Calu3 (cell line): ENCODE measurements at regions not wholly inside any gene's neighbourhood (a gene's known extent, or its start where the extent isn't known, plus 50 kb on each side); places are given as distances from the start of the nearest gene placed in this dataset.

Experiments used
- BruUV-seq: library from RNA; stranded (reverse); fragments of 400-500 nt; replicated peaks from 2 replicates; lab custom pipeline; 2021; lab: Mats Ljungman, UMichigan
- CTCF ChIA-PET: fragments of 300-600 bp; sonication (Branson Sonifier 250); formaldehyde crosslinking; loops from one replicate; lab custom pipeline; 2022; ENCODE audit warnings: antibody characterized with exemption; lab: Charles Lee
- DNase-seq: peaks from one replicate; pipeline ENCODE4 v3.0.0; 2022
- H3K27ac Mint-ChIP-seq: one replicate; pipeline ENCODE4 v1.8.0; 2022; ENCODE audit warnings: mixed read lengths; ENCODE audit not compliant: unreplicated experiment
- H3K27me3 Mint-ChIP-seq: one replicate; pipeline ENCODE4 v1.8.0; 2022; ENCODE audit warnings: mixed read lengths; ENCODE audit not compliant: unreplicated experiment
- H3K36me3 Mint-ChIP-seq: one replicate; pipeline ENCODE4 v1.8.0; 2022; ENCODE audit warnings: mild to moderate bottlenecking, moderate library complexity, mixed read lengths; ENCODE audit not compliant: insufficient read depth, unreplicated experiment
- H3K4me1 Mint-ChIP-seq: one replicate; pipeline ENCODE4 v1.8.0; 2022; ENCODE audit warnings: mild to moderate bottlenecking, low read depth, mixed read lengths; ENCODE audit not compliant: unreplicated experiment
- H3K4me3 Mint-ChIP-seq: one replicate; pipeline ENCODE4 v1.8.0; 2022; ENCODE audit warnings: mild to moderate bottlenecking, low read depth, moderate library complexity, mixed read lengths; ENCODE audit not compliant: unreplicated experiment
- H3K9me3 Mint-ChIP-seq: one replicate; pipeline ENCODE4 v1.8.0; 2022; ENCODE audit warnings: low read depth, mixed read lengths; ENCODE audit not compliant: unreplicated experiment
- intact Hi-C: fragments of 100-400 bp; cut with micrococcal nuclease; formaldehyde crosslinking; loops from one replicate; pipeline ENCODE4 v1.10.0; 2022; ENCODE audit not compliant: unreplicated experiment
- TF ChIP-seq, protein P1 (sequence below): fragments of 200-600 bp; IDR thresholded peaks from one replicate; pipeline ENCODE4 v1.8.0; 2022; ENCODE audit warnings: antibody characterized with exemption; ENCODE audit not compliant: unreplicated experiment

DNA sequence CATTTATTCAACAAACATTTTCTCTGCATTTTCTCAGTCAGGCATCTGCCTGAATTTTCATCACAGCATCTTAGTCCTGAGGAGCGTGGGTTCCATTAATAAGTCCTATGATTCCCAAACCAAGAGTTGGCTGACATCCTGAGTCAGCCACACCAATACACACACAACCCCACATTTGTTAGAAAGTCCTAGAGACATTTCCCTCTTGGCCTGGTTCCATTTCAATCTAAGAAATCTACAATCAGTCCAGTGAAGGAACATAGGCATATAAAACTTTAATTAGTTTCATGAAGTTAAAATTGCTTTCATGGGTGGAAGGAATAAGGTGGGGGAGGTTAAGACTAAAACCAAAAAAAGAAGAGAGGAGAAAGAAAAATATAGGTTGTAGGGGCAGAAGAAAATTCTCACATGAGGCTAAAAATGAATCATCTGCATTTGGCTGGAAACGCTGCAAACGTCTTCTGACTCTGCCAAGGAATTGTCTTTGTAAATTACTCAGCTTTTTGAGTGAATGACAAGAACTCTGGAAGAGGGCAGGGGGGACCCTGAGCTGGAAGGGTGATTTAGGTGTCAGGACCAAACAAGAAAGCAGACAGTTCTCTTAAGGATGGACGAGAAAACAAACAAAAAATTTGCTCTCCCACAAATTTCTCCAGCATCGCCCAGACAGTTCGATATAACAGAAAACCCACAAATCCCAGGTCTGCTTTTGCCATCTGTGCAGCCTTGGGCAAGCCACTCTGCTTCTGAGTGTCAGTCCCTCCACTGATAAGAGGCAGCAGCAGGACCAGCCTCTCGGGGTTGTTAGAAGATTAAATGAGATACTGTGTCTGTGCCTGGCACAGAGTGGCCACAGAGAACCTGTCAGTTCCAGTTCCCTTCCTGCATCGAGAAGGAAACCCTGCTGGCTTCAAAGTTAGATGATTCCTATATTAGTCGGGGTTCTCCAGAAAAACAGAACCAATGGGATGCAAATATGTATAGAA lies 289.7 kb downstream of the CDK5RAP2 start:
- intact Hi-C loops: no loop called here
- TF ChIP-seq, protein P1, sequence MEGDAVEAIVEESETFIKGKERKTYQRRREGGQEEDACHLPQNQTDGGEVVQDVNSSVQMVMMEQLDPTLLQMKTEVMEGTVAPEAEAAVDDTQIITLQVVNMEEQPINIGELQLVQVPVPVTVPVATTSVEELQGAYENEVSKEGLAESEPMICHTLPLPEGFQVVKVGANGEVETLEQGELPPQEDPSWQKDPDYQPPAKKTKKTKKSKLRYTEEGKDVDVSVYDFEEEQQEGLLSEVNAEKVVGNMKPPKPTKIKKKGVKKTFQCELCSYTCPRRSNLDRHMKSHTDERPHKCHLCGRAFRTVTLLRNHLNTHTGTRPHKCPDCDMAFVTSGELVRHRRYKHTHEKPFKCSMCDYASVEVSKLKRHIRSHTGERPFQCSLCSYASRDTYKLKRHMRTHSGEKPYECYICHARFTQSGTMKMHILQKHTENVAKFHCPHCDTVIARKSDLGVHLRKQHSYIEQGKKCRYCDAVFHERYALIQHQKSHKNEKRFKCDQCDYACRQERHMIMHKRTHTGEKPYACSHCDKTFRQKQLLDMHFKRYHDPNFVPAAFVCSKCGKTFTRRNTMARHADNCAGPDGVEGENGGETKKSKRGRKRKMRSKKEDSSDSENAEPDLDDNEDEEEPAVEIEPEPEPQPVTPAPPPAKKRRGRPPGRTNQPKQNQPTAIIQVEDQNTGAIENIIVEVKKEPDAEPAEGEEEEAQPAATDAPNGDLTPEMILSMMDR: no peak
- no TSS peak for BruUV-seq
- H3K4me1 Mint-ChIP-seq: no peaks in the 10 kb centered on the region
- H3K9me3 Mint-ChIP-seq: no peaks in the 10 kb centered on the region
- H3K27ac Mint-ChIP-seq: no peak overlapping the region
- DNase-seq: no peak
- H3K36me3 Mint-ChIP-seq: no peaks in the 10 kb centered on the region
- H3K27me3 Mint-ChIP-seq: peaks cover 12% of the 10 kb centered on the region
- no peak overlapping the region for H3K4me3 Mint-ChIP-seq
- CTCF ChIA-PET: no interaction called here

DNA sequence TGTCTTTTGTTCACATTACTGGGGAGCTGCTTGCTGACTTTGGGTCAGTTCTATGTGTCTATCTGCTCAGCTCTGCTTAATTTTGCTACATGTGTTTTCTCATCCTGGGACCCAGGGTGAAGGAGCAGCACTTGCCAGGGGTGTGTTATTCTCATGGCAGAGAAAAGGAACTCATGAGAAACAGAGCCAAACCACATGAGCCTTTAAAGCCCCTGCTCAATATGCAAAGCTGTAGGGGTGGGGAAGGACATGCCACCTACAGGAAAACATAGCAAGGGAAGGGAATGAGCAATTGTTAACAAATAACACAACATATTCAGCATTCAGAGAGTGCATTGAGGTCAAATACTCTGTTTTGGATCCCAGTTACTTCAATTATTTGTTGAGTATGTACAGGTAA lies 290.9 kb downstream of the CDK5RAP2 start:
- no TSS peak for BruUV-seq
- Mint-ChIP-seq H3K9me3 (no peaks in the 10 kb centered on the region), H3K4me3 (no peak overlapping the region), H3K36me3 (no peaks in the 10 kb centered on the region), H3K4me1 (no peaks in the 10 kb centered on the region), H3K27ac (no peak overlapping the region), H3K27me3 (peaks cover 22% of the 10 kb centered on the region)
- no peak for DNase-seq
- TF ChIP-seq, protein P1: no peak
- CTCF ChIA-PET: interaction anchor here (0.7 kb wide), 1 partner anchor 328 kb away, joined by 3 read pairs; no protein-coding TSS in a partner anchor
- intact Hi-C loops: no loop called here

DNA sequence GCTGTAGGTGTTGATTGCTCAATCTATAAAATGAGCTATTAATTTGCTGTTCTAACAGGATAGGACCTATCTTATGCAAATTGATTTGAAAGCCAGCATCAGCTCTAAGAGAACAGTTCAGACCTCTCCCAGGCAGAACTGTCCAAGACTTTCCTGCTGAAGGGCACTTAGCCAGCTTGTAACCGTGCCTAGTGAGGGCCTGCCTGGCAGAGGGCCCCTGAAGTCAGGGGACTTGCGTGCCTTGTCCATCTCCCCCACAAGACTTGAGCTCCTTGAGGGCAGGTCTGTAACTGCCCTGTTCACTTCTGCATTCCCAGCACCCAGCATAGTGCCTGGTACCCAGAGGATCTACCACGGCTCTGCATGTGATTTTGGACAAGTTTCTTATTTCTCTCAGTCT lies 293.4 kb downstream of the CDK5RAP2 start:
- Mint-ChIP-seq H3K27me3 (peaks cover 31% of the 10 kb centered on the region), H3K9me3 (no peaks in the 10 kb centered on the region), H3K27ac (no peak overlapping the region), H3K4me3 (no peak overlapping the region), H3K36me3 (no peaks in the 10 kb centered on the region), H3K4me1 (no peaks in the 10 kb centered on the region)
- intact Hi-C loops: no loop called here
- no peak for DNase-seq
- BruUV-seq: no TSS peak
- TF ChIP-seq, protein P1: no peak
- CTCF ChIA-PET: no interaction called here

DNA sequence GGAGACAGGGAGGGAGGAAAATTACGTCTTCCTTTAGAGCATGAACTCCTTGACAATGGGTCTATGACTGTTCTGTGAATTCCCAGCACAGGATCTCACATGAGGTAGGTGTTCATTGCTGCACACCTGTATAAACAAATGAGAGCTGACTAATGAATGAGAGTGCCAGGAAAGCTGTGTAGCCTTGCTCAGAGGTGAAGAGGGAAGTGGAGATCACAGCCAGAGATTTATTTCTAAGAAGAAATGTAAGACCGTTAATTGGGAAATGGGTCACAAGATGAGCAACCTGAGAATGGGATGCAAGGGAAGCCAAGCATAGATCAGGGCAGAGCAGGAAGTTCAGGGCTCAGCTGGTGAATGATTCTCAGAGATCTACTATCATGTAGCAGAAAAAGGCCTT lies 295.1 kb downstream of the CDK5RAP2 start:
- no peaks in the 10 kb centered on the region for H3K36me3 Mint-ChIP-seq
- H3K27me3 Mint-ChIP-seq: peaks cover 22% of the 10 kb centered on the region
- DNase-seq: no peak
- H3K9me3 Mint-ChIP-seq: no peaks in the 10 kb centered on the region
- TF ChIP-seq, protein P1: no peak
- intact Hi-C loops: no loop called here
- H3K4me3 Mint-ChIP-seq: no peak overlapping the region
- no peaks in the 10 kb centered on the region for H3K4me1 Mint-ChIP-seq
- H3K27ac Mint-ChIP-seq: no peak overlapping the region
- CTCF ChIA-PET: no interaction called here
- no TSS peak for BruUV-seq
